ENCODE measurements at regions not wholly inside any gene's neighbourhood (a gene's known extent, or its start where the extent isn't known, plus 50 kb on each side); places are given as distances from the start of the nearest gene placed in this dataset.

DNA sequence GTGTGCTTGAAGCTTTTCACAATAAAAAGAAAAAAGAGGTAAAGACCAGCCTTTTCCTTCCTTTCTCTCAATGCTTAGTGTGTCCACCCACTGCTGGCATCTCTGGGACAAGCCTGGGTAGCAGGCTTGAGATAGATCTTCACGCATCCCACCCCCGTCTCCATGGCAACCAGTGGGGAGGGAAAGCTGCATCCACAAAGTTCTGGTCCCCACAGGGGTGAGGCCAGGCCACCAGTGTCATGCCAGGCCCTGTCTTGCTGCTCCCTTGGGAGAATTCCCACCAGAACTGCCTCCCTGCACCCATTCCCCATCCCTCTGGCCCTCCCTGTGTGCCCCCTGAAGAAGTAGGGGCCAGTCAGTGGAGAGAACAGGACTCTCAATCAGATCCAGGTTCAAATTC, 259.9 kb downstream of the MRTFB start:
- Histone ChIP-seq H3K9me3 (ENCODE audit: control insufficient read depth in 4 of 4, low read length in 3 of 4) (no peaks in the 10 kb centered on the region), H3K4me3 (ENCODE audit: low read depth in 1 of 3, low read length in 3 of 3) (no peak overlapping the region), H3K9ac (ENCODE audit: low read depth in 1 of 2, low read length in 2 of 2) (no peak overlapping the region), H3K4me1 (ENCODE audit: control insufficient read depth in 4 of 4, insufficient read depth in 4 of 4, low read length in 3 of 4) (peaks cover 3 to 10% (median 7%) of the 10 kb centered on the region in 4 donors), H3K36me3 (ENCODE audit: control insufficient read depth in 4 of 4, insufficient read depth in 3 of 4, low read depth in 1 of 4, low read length in 3 of 4) (peaks cover 0 to 6% (median 0%) of the 10 kb centered on the region in 4 donors), H3K27ac (ENCODE audit: low read depth in 1 of 2, low read length in 2 of 2) (no peak overlapping the region), H3K27me3 (ENCODE audit: control insufficient read depth in 4 of 4, insufficient read depth in 4 of 4, low read length in 3 of 4) (no peaks in the 10 kb centered on the region)
- DNase-seq (ENCODE audit: low spot score) = no peak
- 93% methylated on average over 2 of the region's 2 CpGs for WGBS
- TF ChIP-seq RXRA (IDR thresholded peaks at IDR 0.05) = no peak
- no peak for TF ChIP-seq HNF4A (conservative IDR thresholded peaks at IDR 0.05)
- TF ChIP-seq EGR1 (IDR thresholded peaks at IDR 0.05; ENCODE audit: low read depth in 2 of 2) = no peak
- TF ChIP-seq, protein P1, sequence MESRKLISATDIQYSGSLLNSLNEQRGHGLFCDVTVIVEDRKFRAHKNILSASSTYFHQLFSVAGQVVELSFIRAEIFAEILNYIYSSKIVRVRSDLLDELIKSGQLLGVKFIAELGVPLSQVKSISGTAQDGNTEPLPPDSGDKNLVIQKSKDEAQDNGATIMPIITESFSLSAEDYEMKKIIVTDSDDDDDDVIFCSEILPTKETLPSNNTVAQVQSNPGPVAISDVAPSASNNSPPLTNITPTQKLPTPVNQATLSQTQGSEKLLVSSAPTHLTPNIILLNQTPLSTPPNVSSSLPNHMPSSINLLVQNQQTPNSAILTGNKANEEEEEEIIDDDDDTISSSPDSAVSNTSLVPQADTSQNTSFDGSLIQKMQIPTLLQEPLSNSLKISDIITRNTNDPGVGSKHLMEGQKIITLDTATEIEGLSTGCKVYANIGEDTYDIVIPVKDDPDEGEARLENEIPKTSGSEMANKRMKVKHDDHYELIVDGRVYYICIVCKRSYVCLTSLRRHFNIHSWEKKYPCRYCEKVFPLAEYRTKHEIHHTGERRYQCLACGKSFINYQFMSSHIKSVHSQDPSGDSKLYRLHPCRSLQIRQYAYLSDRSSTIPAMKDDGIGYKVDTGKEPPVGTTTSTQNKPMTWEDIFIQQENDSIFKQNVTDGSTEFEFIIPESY (IDR thresholded peaks at IDR 0.05) = no peak
- no peak for TF ChIP-seq YY1 (IDR thresholded peaks at IDR 0.05)
- TF ChIP-seq, protein P2, sequence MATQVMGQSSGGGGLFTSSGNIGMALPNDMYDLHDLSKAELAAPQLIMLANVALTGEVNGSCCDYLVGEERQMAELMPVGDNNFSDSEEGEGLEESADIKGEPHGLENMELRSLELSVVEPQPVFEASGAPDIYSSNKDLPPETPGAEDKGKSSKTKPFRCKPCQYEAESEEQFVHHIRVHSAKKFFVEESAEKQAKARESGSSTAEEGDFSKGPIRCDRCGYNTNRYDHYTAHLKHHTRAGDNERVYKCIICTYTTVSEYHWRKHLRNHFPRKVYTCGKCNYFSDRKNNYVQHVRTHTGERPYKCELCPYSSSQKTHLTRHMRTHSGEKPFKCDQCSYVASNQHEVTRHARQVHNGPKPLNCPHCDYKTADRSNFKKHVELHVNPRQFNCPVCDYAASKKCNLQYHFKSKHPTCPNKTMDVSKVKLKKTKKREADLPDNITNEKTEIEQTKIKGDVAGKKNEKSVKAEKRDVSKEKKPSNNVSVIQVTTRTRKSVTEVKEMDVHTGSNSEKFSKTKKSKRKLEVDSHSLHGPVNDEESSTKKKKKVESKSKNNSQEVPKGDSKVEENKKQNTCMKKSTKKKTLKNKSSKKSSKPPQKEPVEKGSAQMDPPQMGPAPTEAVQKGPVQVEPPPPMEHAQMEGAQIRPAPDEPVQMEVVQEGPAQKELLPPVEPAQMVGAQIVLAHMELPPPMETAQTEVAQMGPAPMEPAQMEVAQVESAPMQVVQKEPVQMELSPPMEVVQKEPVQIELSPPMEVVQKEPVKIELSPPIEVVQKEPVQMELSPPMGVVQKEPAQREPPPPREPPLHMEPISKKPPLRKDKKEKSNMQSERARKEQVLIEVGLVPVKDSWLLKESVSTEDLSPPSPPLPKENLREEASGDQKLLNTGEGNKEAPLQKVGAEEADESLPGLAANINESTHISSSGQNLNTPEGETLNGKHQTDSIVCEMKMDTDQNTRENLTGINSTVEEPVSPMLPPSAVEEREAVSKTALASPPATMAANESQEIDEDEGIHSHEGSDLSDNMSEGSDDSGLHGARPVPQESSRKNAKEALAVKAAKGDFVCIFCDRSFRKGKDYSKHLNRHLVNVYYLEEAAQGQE (IDR thresholded peaks at IDR 0.05) = no peak
- no peak for TF ChIP-seq HNF4G (IDR thresholded peaks at IDR 0.05)
- TF ChIP-seq FOXA1 (IDR thresholded peaks at IDR 0.05) = no peak
- no peak for TF ChIP-seq TAF1 (conservative IDR thresholded peaks at IDR 0.05)
- no peak for TF ChIP-seq GABPA (IDR thresholded peaks at IDR 0.05 in 1 of 2, conservative IDR thresholded peaks at IDR 0.05 in 1 of 2)
- TF ChIP-seq RAD21 (IDR thresholded peaks at IDR 0.05) = no peak
- no peak for TF ChIP-seq SP1 (IDR thresholded peaks at IDR 0.05)
- no peak for TF ChIP-seq NR2F2 (IDR thresholded peaks at IDR 0.05)

DNA sequence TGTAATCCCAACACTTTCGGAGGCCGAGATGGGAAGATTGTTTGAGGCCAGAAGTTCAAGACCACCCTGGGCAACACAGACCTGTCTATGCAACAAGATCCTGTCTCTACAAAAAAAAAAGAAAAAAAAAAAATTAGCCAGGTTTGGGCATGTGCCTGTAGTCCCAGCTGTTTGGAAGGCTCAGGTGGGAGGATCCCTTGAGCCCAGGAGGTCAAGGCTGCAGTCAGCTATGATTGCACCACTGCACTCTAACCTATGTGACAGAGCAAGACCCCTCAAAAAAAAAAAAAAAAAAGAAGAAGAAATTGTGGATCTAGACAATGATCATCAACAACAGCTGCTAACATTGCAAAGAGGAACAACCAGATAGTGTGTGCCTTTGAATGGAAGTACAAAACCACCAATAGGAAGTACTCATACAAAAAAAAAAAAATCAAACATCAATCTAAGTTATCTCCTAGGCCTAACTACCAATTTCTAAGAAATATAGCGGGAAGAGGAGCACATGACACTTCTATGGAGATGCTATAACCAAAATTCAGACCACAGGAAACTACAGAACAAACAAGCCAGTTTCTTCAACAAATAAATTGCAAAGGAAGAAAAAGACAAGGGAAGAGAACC, 258.7 kb downstream of the MRTFB start:
- Histone ChIP-seq H3K27me3 (ENCODE audit: control insufficient read depth in 4 of 4, insufficient read depth in 4 of 4, low read length in 3 of 4) (no peaks in the 10 kb centered on the region), H3K27ac (ENCODE audit: low read depth in 1 of 2, low read length in 2 of 2) (no peak overlapping the region), H3K4me3 (ENCODE audit: low read depth in 1 of 3, low read length in 3 of 3) (no peak overlapping the region), H3K4me1 (ENCODE audit: control insufficient read depth in 4 of 4, insufficient read depth in 4 of 4, low read length in 3 of 4) (peaks cover 6 to 22% (median 15%) of the 10 kb centered on the region in 4 donors), H3K36me3 (ENCODE audit: control insufficient read depth in 4 of 4, insufficient read depth in 3 of 4, low read depth in 1 of 4, low read length in 3 of 4) (peaks cover 0 to 6% (median 0%) of the 10 kb centered on the region in 4 donors), H3K9ac (ENCODE audit: low read depth in 1 of 2, low read length in 2 of 2) (no peak overlapping the region), H3K9me3 (ENCODE audit: control insufficient read depth in 4 of 4, low read length in 3 of 4) (no peaks in the 10 kb centered on the region)
- 92% methylated on average over 3 of the region's 3 CpGs for WGBS
- TF ChIP-seq RAD21 (IDR thresholded peaks at IDR 0.05) (no peak), HNF4A (conservative IDR thresholded peaks at IDR 0.05) (peak in 1 of 2 donors; percentile 11), YY1 (IDR thresholded peaks at IDR 0.05) (no peak), CTCF (IDR thresholded peaks at IDR 0.05; ENCODE audit: low read depth, low read length, missing input control) (no peak), FOXA2 (IDR thresholded peaks at IDR 0.05) (no peak)
- DNase-seq (ENCODE audit: low spot score) = no peak
